H1 (cell line): ENCODE measurements at regions not wholly inside any gene's neighbourhood (a gene's known extent, or its start where the extent isn't known, plus 50 kb on each side); places are given as distances from the start of the nearest gene placed in this dataset.
A peak's percentile ranks its signal among the peaks of the same experiment; 100 is the strongest.

Source experiments
- CTCF ChIA-PET: fragments of 300-600 bp; sonication (Branson Sonifier 250); formaldehyde crosslinking; loops from one replicate; lab custom pipeline; 2021; ENCODE audit not compliant: partially characterized antibody; lab: Charles Lee
- POLR2A ChIA-PET: fragments of 300-600 bp; sonication (Branson Sonifier 250); formaldehyde crosslinking; loops from one replicate; lab custom pipeline; 2021; ENCODE audit warnings: inconsistent platforms; ENCODE audit not compliant: partially characterized antibody; lab: Charles Lee
- DNase-seq, 2 experiments: peaks; one replicate each; pipeline versions ENCODE4 v3.0.0 to v3.0.0-alpha.2; 2010 to 2022; ENCODE audit warnings: low spot score in 2 of 2, low read depth in 1 of 2, mixed read lengths in 1 of 2
- FAIRE-seq: peaks from 2 replicates; lab custom pipeline; 2011; peaks lifted over from hg19 to GRCh38; lab: Jason Lieb, UNC
- H2AFZ ChIP-seq: 2 replicates; pipeline ENCODE4 v1.8.1; 2012; ENCODE audit warnings: low read length, inconsistent platforms
- H2AK5ac ChIP-seq: 2 replicates; pipeline ENCODE4 v1.6.1; 2013; ENCODE audit warnings: low read depth, low read length
- H2BK120ac ChIP-seq: replicated peaks from 2 replicates; pipeline ENCODE3; 2013; ENCODE audit warnings: low read depth, low read length, inconsistent platforms
- H2BK12ac ChIP-seq: 2 replicates; pipeline ENCODE4 v1.6.1; 2013; ENCODE audit warnings: low read depth, low read length
- H2BK15ac ChIP-seq: 2 replicates; pipeline ENCODE4 v1.6.1; 2013; ENCODE audit warnings: low read length
- H2BK20ac ChIP-seq: 2 replicates; pipeline ENCODE4 v1.6.1; 2013; ENCODE audit warnings: low read length
- H2BK5ac ChIP-seq: 2 replicates; pipeline ENCODE4 v1.6.1; 2013; ENCODE audit warnings: low read depth, low read length
- H3K14ac ChIP-seq: 2 replicates; pipeline ENCODE4 v1.6.1; 2013; ENCODE audit warnings: inconsistent platforms; ENCODE audit not compliant: insufficient read length
- H3K18ac ChIP-seq: 2 replicates; pipeline ENCODE4 v1.6.1; 2013; ENCODE audit warnings: low read length; ENCODE audit errors: extremely low read depth
- H3K23ac ChIP-seq: 2 replicates; pipeline ENCODE4 v1.6.1; 2013; ENCODE audit warnings: inconsistent platforms; ENCODE audit not compliant: insufficient read length
- H3K23me2 ChIP-seq: 2 replicates; pipeline ENCODE4 v1.6.1; 2013; ENCODE audit warnings: low read depth, low read length
- H3K27ac ChIP-seq: 2 replicates; pipeline ENCODE4 v1.6.1; 2011; ENCODE audit warnings: low read depth, low read length, inconsistent platforms
- H3K27me3 ChIP-seq, 4 experiments: replicated peaks in 1 of 4; 1 replicate in 1 of 4; 2 replicates in 3 of 4; pipeline versions ENCODE4 v1.6.1 to v1.8.1; 2011 to 2013; ENCODE audit warnings: low read length in 3 of 4, mild to moderate bottlenecking in 3 of 4, inconsistent platforms in 2 of 4, mixed read lengths in 2 of 4, moderate library complexity in 1 of 4; ENCODE audit not compliant: control insufficient read depth in 3 of 4, insufficient read depth in 3 of 4; ENCODE audit errors: extremely low read depth in 1 of 4
- H3K36me3 ChIP-seq, 4 experiments: 2 replicates each; pipeline versions ENCODE4 v1.6.1 to v1.8.1; 2011 to 2013; ENCODE audit warnings: mild to moderate bottlenecking in 4 of 4, low read length in 3 of 4, moderate library complexity in 2 of 4, control low read depth in 1 of 4, inconsistent platforms in 1 of 4; ENCODE audit not compliant: insufficient read depth in 4 of 4, control insufficient read depth in 2 of 4
- H3K4ac ChIP-seq: replicated peaks from 2 replicates; pipeline ENCODE3; 2013; ENCODE audit warnings: low read length, low read depth, mixed read lengths, inconsistent platforms; ENCODE audit not compliant: insufficient read length
- H3K4me1 ChIP-seq, 4 experiments: replicated peaks in 1 of 4; 1 replicate in 1 of 4; 2 replicates in 3 of 4; pipeline versions ENCODE4 v1.6.1 to v1.8.1; 2011 to 2013; ENCODE audit warnings: low read length in 3 of 4, inconsistent platforms in 2 of 4, mixed read lengths in 1 of 4; ENCODE audit not compliant: insufficient read depth in 4 of 4, control insufficient read depth in 3 of 4
- H3K4me2 ChIP-seq, 2 experiments: 2 replicates each; pipeline versions ENCODE4 v1.6.1 to v1.8.1; 2011 to 2013; ENCODE audit warnings: low read depth in 2 of 2, low read length in 2 of 2, control low read depth in 1 of 2, inconsistent platforms in 1 of 2, mild to moderate bottlenecking in 1 of 2; ENCODE audit not compliant: insufficient read depth in 1 of 2
- H3K4me3 ChIP-seq, 4 experiments: fragments of 200-600, 300-600 bp in 1 of 4; sonication (generic), shearing (Covaris generic), sonication (Bioruptor Twin) in 1 of 4; 2 replicates each; pipeline versions ENCODE4 v1.5.1 to v1.8.1; 2011 to 2016; ENCODE audit warnings: low read length in 4 of 4, low read depth in 3 of 4, control low read depth in 2 of 4, inconsistent platforms in 2 of 4, mild to moderate bottlenecking in 2 of 4, mixed read lengths in 1 of 4, moderate library complexity in 1 of 4; ENCODE audit not compliant: insufficient read depth in 2 of 4; ENCODE audit errors: extremely low read depth in 1 of 4
- H3K56ac ChIP-seq: replicated peaks from 2 replicates; pipeline ENCODE3; 2013; ENCODE audit warnings: low read depth, mild to moderate bottlenecking, mixed read lengths, low read length, inconsistent platforms; ENCODE audit not compliant: insufficient read length
- H3K79me1 ChIP-seq: 2 replicates; pipeline ENCODE4 v1.6.1; 2013; ENCODE audit warnings: low read depth, low read length, control low read depth
- H3K79me2 ChIP-seq, 2 experiments: 2 replicates each; pipeline versions ENCODE4 v1.6.1 to v1.8.1; 2012 to 2013; ENCODE audit warnings: low read length in 2 of 2, mild to moderate bottlenecking in 2 of 2, inconsistent platforms in 1 of 2; ENCODE audit not compliant: insufficient read depth in 2 of 2, control insufficient read depth in 1 of 2
- H3K9ac ChIP-seq, 4 experiments: replicated peaks in 1 of 4; 1 replicate in 1 of 4; 2 replicates in 3 of 4; pipeline versions ENCODE4 v1.6.1 to v1.8.1; 2011 to 2013; ENCODE audit warnings: low read depth in 3 of 4, low read length in 3 of 4, control low read depth in 2 of 4, mild to moderate bottlenecking in 2 of 4, moderate library complexity in 2 of 4, inconsistent platforms in 1 of 4; ENCODE audit errors: extremely low read depth in 1 of 4
- H3K9me3 ChIP-seq, 2 experiments: 2 replicates each; pipeline versions ENCODE4 v1.6.1 to v1.8.1; 2012 to 2013; ENCODE audit warnings: mild to moderate bottlenecking in 2 of 2, moderate library complexity in 2 of 2, control low read depth in 1 of 2, inconsistent platforms in 1 of 2, low read depth in 1 of 2, low read length in 1 of 2, mixed read lengths in 1 of 2; ENCODE audit not compliant: insufficient read depth in 2 of 2
- H4K20me1 ChIP-seq, 2 experiments: replicated peaks in 1 of 2; 2 replicates each; pipeline versions ENCODE3 to v1.8.1; 2011 to 2013; ENCODE audit warnings: inconsistent platforms in 2 of 2, low read length in 2 of 2, mild to moderate bottlenecking in 1 of 2; ENCODE audit not compliant: insufficient read depth in 2 of 2, control insufficient read depth in 1 of 2
- H4K5ac ChIP-seq: 2 replicates; pipeline ENCODE4 v1.6.1; 2013; ENCODE audit warnings: low read length, low read depth, mixed read lengths, inconsistent platforms; ENCODE audit not compliant: insufficient read length
- H4K8ac ChIP-seq: 2 replicates; pipeline ENCODE4 v1.8.0; 2013; ENCODE audit warnings: mild to moderate bottlenecking, moderate library complexity, low read length, inconsistent platforms; ENCODE audit not compliant: insufficient read depth; ENCODE audit errors: extremely low read depth
- H4K91ac ChIP-seq: replicated peaks from 2 replicates; pipeline ENCODE3; 2013; ENCODE audit warnings: low read length, mixed read lengths, inconsistent platforms; ENCODE audit not compliant: insufficient read length
- CEBPB ChIP-seq: IDR thresholded peaks from 2 replicates; pipeline ENCODE4 v1.6.1; 2012; ENCODE audit warnings: low read depth, low read length
- EZH2 ChIP-seq: fragments of 200-600 bp; sonication (generic); IDR thresholded peaks from 2 replicates; pipeline ENCODE4 v1.7.1; 2012; ENCODE audit warnings: low read depth, mild to moderate bottlenecking, moderate library complexity, low read length, inconsistent platforms; ENCODE audit not compliant: severe bottlenecking
- FOSL1 ChIP-seq: IDR thresholded peaks from 2 replicates; pipeline ENCODE4 v1.6.1; 2011; ENCODE audit warnings: mild to moderate bottlenecking, low read depth, low read length, moderate library complexity; ENCODE audit not compliant: insufficient read depth
- MAFK ChIP-seq: IDR thresholded peaks from 2 replicates; pipeline ENCODE4 v1.6.1; 2012; ENCODE audit warnings: low read depth, mild to moderate bottlenecking, improper control_type of control experiment, low read length
- MAX ChIP-seq: IDR thresholded peaks from 2 replicates; pipeline ENCODE4 v1.6.1; 2012; ENCODE audit warnings: inconsistent platforms
- NANOG ChIP-seq: IDR thresholded peaks from 2 replicates; pipeline ENCODE4 v1.6.1; 2011; ENCODE audit warnings: low read length, low read depth, mild to moderate bottlenecking, inconsistent platforms; ENCODE audit not compliant: insufficient read depth, poor library complexity, severe bottlenecking
- NRF1 ChIP-seq: IDR thresholded peaks from 2 replicates; pipeline ENCODE4 v1.6.1; 2011; ENCODE audit warnings: mild to moderate bottlenecking, low read depth, low read length, improper control_type of control experiment
- POLR2AphosphoS5 ChIP-seq: IDR thresholded peaks from 2 replicates; pipeline ENCODE4 v1.6.1; 2011; ENCODE audit warnings: low read depth, low read length
- RFX5 ChIP-seq: IDR thresholded peaks from 2 replicates; pipeline ENCODE4 v1.6.1; 2011; ENCODE audit warnings: low read depth, low read length, improper control_type of control experiment, borderline replicate concordance
- SP4 ChIP-seq: IDR thresholded peaks from 2 replicates; pipeline ENCODE4 v1.6.1; 2012; ENCODE audit warnings: low read length, inconsistent platforms
- TAF7 ChIP-seq: optimal IDR thresholded peaks from 2 replicates; pipeline ENCODE3; 2011; ENCODE audit warnings: low read depth, mild to moderate bottlenecking, inconsistent platforms, low read length, moderate library complexity, borderline replicate concordance
- WGBS, 2 experiments: shearing (Covaris generic) in 1 of 2; methylation state at CpG; one replicate each; pipeline versions ENCODE4 v1.1.6 to v1.1.7; 2013 to 2015; ENCODE audit warnings: low lambda C conversion rate in 2 of 2, mixed read lengths in 2 of 2, inconsistent platforms in 1 of 2, low coverage in 1 of 2, missing lambda C conversion rate in 1 of 2; ENCODE audit not compliant: insufficient replicate concordance in 2 of 2, insufficient coverage in 1 of 2, insufficient read length in 1 of 2; ENCODE audit errors: extremely low coverage in 1 of 2, missing lambda C conversion rate in 1 of 2; 5-methylcytosine and 5-hydroxymethylcytosine counted together

- 0 out of 2 replicates have a peak overlapping the region, but pooled peaks have one; percentile 9 for H2BK12ac ChIP-seq
- H2AFZ ChIP-seq: no peak overlapping the region
- no peak overlapping the region for H3K4me3 ChIP-seq
- no peaks in the 10 kb centered on the region for H3K27me3 ChIP-seq
- H3K79me1 ChIP-seq: no peaks in the 10 kb centered on the region
- no peaks in the 10 kb centered on the region for H3K9me3 ChIP-seq
- H2BK20ac ChIP-seq: no peak overlapping the region
- H3K4ac ChIP-seq: no peak overlapping the region
- no peak overlapping the region for H3K14ac ChIP-seq
- no peak overlapping the region for H3K27ac ChIP-seq
- TF ChIP-seq NANOG: no peak
- TF ChIP-seq NRF1: no peak
- no peak for TF ChIP-seq RFX5
- TF ChIP-seq MAX: no peak
- no peak for TF ChIP-seq SP4
- TF ChIP-seq FOSL1: no peak
- TF ChIP-seq MAFK: no peak
- TF ChIP-seq CEBPB: no peak
- TF ChIP-seq POLR2AphosphoS5: no peak
- TF ChIP-seq TAF7: no peak
- no peak for TF ChIP-seq EZH2
- no peak overlapping the region for H3K18ac ChIP-seq
- H4K5ac ChIP-seq: no peak overlapping the region
- CTCF ChIA-PET: interaction anchor here (0.6 kb wide), 1 partner anchor 1643 kb away, joined by 3 read pairs; no protein-coding TSS in a partner anchor
- no peaks in the 10 kb centered on the region for H3K23me2 ChIP-seq
- H4K20me1 ChIP-seq: peaks cover 2 to 4% of the 10 kb centered on the region in 2 experiments
- WGBS, 2 experiments: 79% methylated on average over 20 of the region's 20 CpGs; no CpG with 5 or more reads in 1 of the 2 experiments
- no peak overlapping the region for H2BK15ac ChIP-seq
- H3K36me3 ChIP-seq: no peaks in the 10 kb centered on the region
- no peak overlapping the region for H3K56ac ChIP-seq
- H3K4me2 ChIP-seq: no peak overlapping the region
- H2BK120ac ChIP-seq: no peak overlapping the region
- 0 out of 2 replicates have a peak overlapping the region, but pooled peaks have one; percentile 21 for H2BK5ac ChIP-seq
- FAIRE-seq (no peak), DNase-seq (peak in 1 of 2 experiments; percentile 35)
- no peak overlapping the region for H3K9ac ChIP-seq
- 0 out of 2 replicates have a peak overlapping the region, but pooled peaks have one; percentile 53 for H2AK5ac ChIP-seq
- no peak overlapping the region for H3K23ac ChIP-seq
- no peaks in the 10 kb centered on the region; a peak in 2 of 7 replicates for H3K4me1 ChIP-seq
- no peaks in the 10 kb centered on the region for H3K79me2 ChIP-seq
- H4K8ac ChIP-seq: peak overlapping the region; percentile 18; the same call in 1 of the 2 replicates
- POLR2A ChIA-PET: interaction anchor here (0.6 kb wide), 1 partner anchor 496 kb away, joined by 4 read pairs; no protein-coding TSS in a partner anchor
- no peak overlapping the region for H4K91ac ChIP-seq
Measured at GRCh38 chr22:48748113-48748859, 1079.4 kb downstream of the BRD1 start.
